ENCODE measurements at regions not wholly inside any gene's neighbourhood (a gene's known extent, or its start where the extent isn't known, plus 50 kb on each side); places are given as distances from the start of the nearest gene placed in this dataset.

GRCh38 chrX:33726281-33727160 is 405.6 kb downstream of the FAM47A start:
- no peak for DNase-seq (ENCODE audit: low spot score)

GRCh38 chrX:33725535-33726210 is 406.4 kb downstream of the FAM47A start:
- no peak for DNase-seq (ENCODE audit: low spot score)

GRCh38 chrX:33721927-33722326 is 410.2 kb downstream of the FAM47A start:
- DNase-seq (ENCODE audit: low spot score) = no peak

GRCh38 chrX:33686105-33686504 is 446.0 kb downstream of the FAM47A start:
- no peak for DNase-seq (ENCODE audit: low spot score)
